ENCODE measurements at regions not wholly inside any gene's neighbourhood (a gene's known extent, or its start where the extent isn't known, plus 50 kb on each side); places are given as distances from the start of the nearest gene placed in this dataset.

DNA sequence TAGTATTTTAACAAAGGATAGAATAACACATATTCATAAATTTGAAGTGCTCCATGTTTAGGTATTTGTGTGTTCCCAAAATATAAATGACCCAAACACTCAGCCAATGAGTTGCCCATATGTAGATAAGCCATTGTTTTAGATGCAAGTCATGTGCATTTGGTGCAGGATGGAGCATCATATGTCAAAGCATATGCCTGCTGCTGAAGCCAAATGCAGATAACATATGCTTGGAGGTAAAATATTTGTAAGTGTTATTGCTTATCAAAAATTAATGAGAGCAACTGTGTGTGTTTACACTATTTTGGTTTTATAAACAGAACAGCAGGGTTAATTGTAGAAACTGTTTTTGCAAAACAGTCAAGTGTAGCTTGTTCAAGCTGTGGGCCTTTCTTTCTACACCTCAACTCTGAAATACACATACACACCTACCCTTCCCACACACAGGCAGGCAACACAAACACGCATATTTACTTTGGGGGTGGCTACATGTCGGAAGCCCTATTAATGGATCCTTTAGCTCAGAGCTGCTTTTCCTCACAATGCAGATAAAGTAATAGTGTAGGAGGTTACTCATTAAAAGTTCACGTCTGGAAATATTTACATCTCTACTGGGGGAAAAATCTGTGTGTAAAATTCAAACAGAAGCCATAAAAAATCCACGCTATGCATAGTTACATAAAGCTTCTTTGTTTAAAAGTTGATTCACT is 521.4 kb downstream of the ZNF385D start:
- TF ChIP-seq, protein P1, sequence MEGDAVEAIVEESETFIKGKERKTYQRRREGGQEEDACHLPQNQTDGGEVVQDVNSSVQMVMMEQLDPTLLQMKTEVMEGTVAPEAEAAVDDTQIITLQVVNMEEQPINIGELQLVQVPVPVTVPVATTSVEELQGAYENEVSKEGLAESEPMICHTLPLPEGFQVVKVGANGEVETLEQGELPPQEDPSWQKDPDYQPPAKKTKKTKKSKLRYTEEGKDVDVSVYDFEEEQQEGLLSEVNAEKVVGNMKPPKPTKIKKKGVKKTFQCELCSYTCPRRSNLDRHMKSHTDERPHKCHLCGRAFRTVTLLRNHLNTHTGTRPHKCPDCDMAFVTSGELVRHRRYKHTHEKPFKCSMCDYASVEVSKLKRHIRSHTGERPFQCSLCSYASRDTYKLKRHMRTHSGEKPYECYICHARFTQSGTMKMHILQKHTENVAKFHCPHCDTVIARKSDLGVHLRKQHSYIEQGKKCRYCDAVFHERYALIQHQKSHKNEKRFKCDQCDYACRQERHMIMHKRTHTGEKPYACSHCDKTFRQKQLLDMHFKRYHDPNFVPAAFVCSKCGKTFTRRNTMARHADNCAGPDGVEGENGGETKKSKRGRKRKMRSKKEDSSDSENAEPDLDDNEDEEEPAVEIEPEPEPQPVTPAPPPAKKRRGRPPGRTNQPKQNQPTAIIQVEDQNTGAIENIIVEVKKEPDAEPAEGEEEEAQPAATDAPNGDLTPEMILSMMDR (IDR thresholded peaks at IDR 0.05 in 8 of 11, conservative IDR thresholded peaks at IDR 0.05 in 3 of 11), result no peak
- no peak for TF ChIP-seq POLR2AphosphoS5 (IDR thresholded peaks at IDR 0.05)
- TF ChIP-seq POLR2A (IDR thresholded peaks at IDR 0.05), result no peak

Data from spleen (tissue), 7 donors.